HL-60 (cell line): ENCODE measurements at regions not wholly inside any gene's neighbourhood (a gene's known extent, or its start where the extent isn't known, plus 50 kb on each side); places are given as distances from the start of the nearest gene placed in this dataset.

Experiments used
- DNase-seq, 2 experiments: peaks; one replicate each; pipeline ENCODE4 v3.0.0-alpha.2; 2010 to 2020; ENCODE audit warnings: low read depth in 1 of 2, low spot score in 1 of 2
- H3K27ac ChIP-seq: fragments of 250-450 bp; sonication (Bioruptor Pico); replicated peaks from 2 replicates; pipeline ENCODE4 v1.5.1; 2020; ENCODE audit warnings: mild to moderate bottlenecking, moderate library complexity
- H3K27me3 ChIP-seq: fragments of 250-450 bp; sonication (Bioruptor Pico); 2 replicates; pipeline ENCODE4 v1.5.1; 2021; ENCODE audit warnings: mild to moderate bottlenecking, moderate library complexity; ENCODE audit not compliant: insufficient read depth, poor library complexity, severe bottlenecking
- H3K4me3 ChIP-seq: replicated peaks from 2 replicates; pipeline ENCODE4 v1.5.1; 2011; ENCODE audit warnings: mild to moderate bottlenecking, control low read depth, low read length; ENCODE audit not compliant: insufficient read depth
- GABPA ChIP-seq: IDR thresholded peaks from 2 replicates; pipeline ENCODE4 v1.6.1; 2012; ENCODE audit warnings: low read depth
- POLR2AphosphoS5 ChIP-seq: IDR thresholded peaks from 2 replicates; pipeline ENCODE4 v1.6.1; 2012; ENCODE audit warnings: low read depth
- REST ChIP-seq: IDR thresholded peaks from 2 replicates; pipeline ENCODE4 v1.6.1; 2012; ENCODE audit warnings: low read depth; ENCODE audit not compliant: insufficient replicate concordance
- SPI1 ChIP-seq: IDR thresholded peaks from 2 replicates; pipeline ENCODE4 v1.6.1; 2012; ENCODE audit warnings: low read depth, mild to moderate bottlenecking, borderline replicate concordance
- TF ChIP-seq, protein P1 (sequence below): IDR thresholded peaks from one replicate; pipeline ENCODE4 v1.5.1; 2011; ENCODE audit warnings: low read length, control low read depth, inconsistent platforms; ENCODE audit not compliant: insufficient read depth

DNA sequence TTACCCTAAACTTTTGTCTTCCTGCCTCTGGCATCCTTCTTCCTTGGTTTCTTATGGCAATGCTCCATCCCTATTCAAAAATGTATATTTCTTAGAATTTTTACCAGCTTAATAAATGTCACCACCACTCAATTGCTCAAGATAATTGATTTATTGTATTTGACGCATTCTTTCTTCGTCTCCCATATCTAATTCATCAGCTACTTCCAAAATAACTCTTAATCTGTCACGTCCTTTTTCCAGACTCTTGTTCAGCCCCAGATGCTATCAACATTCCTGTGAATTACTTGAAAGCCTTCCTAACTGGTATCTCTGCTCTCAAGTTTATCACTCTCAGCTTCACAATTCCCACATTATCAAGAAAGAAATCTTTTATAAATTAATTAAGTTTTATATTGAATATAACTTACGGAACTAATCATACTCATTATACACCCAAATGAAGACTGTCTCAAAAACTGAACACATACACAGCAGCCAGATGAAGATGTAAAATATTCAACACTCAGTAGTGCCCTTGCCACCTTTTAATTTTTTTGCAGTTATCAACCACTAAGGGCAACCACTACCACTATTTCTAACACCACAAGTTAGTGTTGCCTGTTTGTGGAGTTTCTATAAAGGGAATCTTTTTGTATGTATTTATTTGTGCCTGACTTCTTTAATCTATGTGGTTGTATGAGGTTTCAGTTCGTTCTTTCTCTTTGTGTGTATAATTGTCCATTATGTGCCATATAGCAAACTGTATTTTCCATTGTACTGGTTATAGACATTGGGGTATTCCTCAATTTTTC lies 2295.4 kb downstream of the PCDH9 start:
- no peak overlapping the region for H3K4me3 ChIP-seq
- H3K27me3 ChIP-seq = no peaks in the 10 kb centered on the region
- H3K27ac ChIP-seq = no peak overlapping the region
- no peak for TF ChIP-seq REST
- TF ChIP-seq GABPA = no peak
- TF ChIP-seq SPI1 = no peak
- TF ChIP-seq, protein P1, sequence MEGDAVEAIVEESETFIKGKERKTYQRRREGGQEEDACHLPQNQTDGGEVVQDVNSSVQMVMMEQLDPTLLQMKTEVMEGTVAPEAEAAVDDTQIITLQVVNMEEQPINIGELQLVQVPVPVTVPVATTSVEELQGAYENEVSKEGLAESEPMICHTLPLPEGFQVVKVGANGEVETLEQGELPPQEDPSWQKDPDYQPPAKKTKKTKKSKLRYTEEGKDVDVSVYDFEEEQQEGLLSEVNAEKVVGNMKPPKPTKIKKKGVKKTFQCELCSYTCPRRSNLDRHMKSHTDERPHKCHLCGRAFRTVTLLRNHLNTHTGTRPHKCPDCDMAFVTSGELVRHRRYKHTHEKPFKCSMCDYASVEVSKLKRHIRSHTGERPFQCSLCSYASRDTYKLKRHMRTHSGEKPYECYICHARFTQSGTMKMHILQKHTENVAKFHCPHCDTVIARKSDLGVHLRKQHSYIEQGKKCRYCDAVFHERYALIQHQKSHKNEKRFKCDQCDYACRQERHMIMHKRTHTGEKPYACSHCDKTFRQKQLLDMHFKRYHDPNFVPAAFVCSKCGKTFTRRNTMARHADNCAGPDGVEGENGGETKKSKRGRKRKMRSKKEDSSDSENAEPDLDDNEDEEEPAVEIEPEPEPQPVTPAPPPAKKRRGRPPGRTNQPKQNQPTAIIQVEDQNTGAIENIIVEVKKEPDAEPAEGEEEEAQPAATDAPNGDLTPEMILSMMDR = no peak
- TF ChIP-seq POLR2AphosphoS5 = no peak
- no peak for DNase-seq

GRCh38 chr13:64930636-64931035 lies 2299.5 kb downstream of the PCDH9 start:
- Histone ChIP-seq H3K27me3 (no peaks in the 10 kb centered on the region), H3K27ac (no peak overlapping the region), H3K4me3 (no peak overlapping the region)
- no peak for DNase-seq
- TF ChIP-seq POLR2AphosphoS5 (no peak), REST (no peak), GABPA (no peak), SPI1 (no peak)

GRCh38 chr13:64928696-64929499 lies 2301.2 kb downstream of the PCDH9 start:
- Histone ChIP-seq H3K27me3 (no peaks in the 10 kb centered on the region), H3K4me3 (no peak overlapping the region), H3K27ac (no peak overlapping the region)
- no peak for DNase-seq
- no peak for TF ChIP-seq REST
- TF ChIP-seq, protein P1 = no peak
- TF ChIP-seq POLR2AphosphoS5 = no peak
- no peak for TF ChIP-seq GABPA
- no peak for TF ChIP-seq SPI1
